ENCODE measurements at regions not wholly inside any gene's neighbourhood (a gene's known extent, or its start where the extent isn't known, plus 50 kb on each side); places are given as distances from the start of the nearest gene placed in this dataset.

GRCh38 chr2:149915151-149915550 lies 327.6 kb upstream of the MMADHC start:
- DNase-seq (ENCODE audit: low spot score) = no peak

- no peak for DNase-seq (ENCODE audit: low spot score)
Observed at GRCh38 chr2:149908726-149909683, 321.4 kb upstream of the MMADHC start.

GRCh38 chr2:149906886-149907285 lies 319.3 kb upstream of the MMADHC start:
- DNase-seq (ENCODE audit: low spot score) = no peak

GRCh38 chr2:149904352-149905175 lies 317.0 kb upstream of the MMADHC start:
- DNase-seq (ENCODE audit: low spot score) = peak; percentile 27

GRCh38 chr2:149903626-149904025 lies 316.1 kb upstream of the MMADHC start:
- no peak for DNase-seq (ENCODE audit: low spot score)

GRCh38 chr2:149902081-149902480 lies 314.5 kb upstream of the MMADHC start:
- DNase-seq (ENCODE audit: low spot score) = no peak

- no peak for DNase-seq (ENCODE audit: low spot score)
Observed at GRCh38 chr2:149901231-149901859, 313.8 kb upstream of the MMADHC start.

GRCh38 chr2:149899390-149899789 lies 311.8 kb upstream of the MMADHC start:
- no peak for DNase-seq (ENCODE audit: low spot score)

- no peak for DNase-seq (ENCODE audit: low spot score)
Observed at GRCh38 chr2:149894760-149895159, 307.2 kb upstream of the MMADHC start.

- no peak for DNase-seq (ENCODE audit: low spot score)
Observed at GRCh38 chr2:149894226-149894625, 306.7 kb upstream of the MMADHC start.

- DNase-seq (ENCODE audit: low spot score) = no peak
Observed at GRCh38 chr2:149892563-149892962, 305.0 kb upstream of the MMADHC start.

- DNase-seq (ENCODE audit: low spot score) = no peak
Observed at GRCh38 chr2:149885946-149886345, 298.4 kb upstream of the MMADHC start.

- DNase-seq (ENCODE audit: low spot score) = no peak
Observed at GRCh38 chr2:149885468-149885867, 297.9 kb upstream of the MMADHC start.

- no peak for DNase-seq (ENCODE audit: low spot score)
Observed at GRCh38 chr2:149884871-149885270, 297.3 kb upstream of the MMADHC start.

GRCh38 chr2:149877913-149878312 lies 290.3 kb upstream of the MMADHC start:
- DNase-seq (ENCODE audit: low spot score) = no peak

- no peak for DNase-seq (ENCODE audit: low spot score)
Observed at GRCh38 chr2:149877074-149877473, 289.5 kb upstream of the MMADHC start.

GRCh38 chr2:149873936-149874335 lies 286.4 kb upstream of the MMADHC start:
- DNase-seq (ENCODE audit: low spot score) = no peak

GRCh38 chr2:149872638-149873150 lies 285.1 kb upstream of the MMADHC start:
- no peak for DNase-seq (ENCODE audit: low spot score)

GRCh38 chr2:149872041-149872440 lies 284.5 kb upstream of the MMADHC start:
- DNase-seq (ENCODE audit: low spot score) = no peak

- no peak for DNase-seq (ENCODE audit: low spot score)
Observed at GRCh38 chr2:149871091-149871885, 283.7 kb upstream of the MMADHC start.

- no peak for DNase-seq (ENCODE audit: low spot score)
Observed at GRCh38 chr2:149863227-149863626, 275.7 kb upstream of the MMADHC start.

Measured in HuH-7 (cell line).